Neuronal stem cell (in vitro differentiated cells): ENCODE measurements at regions not wholly inside any gene's neighbourhood (a gene's known extent, or its start where the extent isn't known, plus 50 kb on each side); places are given as distances from the start of the nearest gene placed in this dataset.
"Not testable (repeated sequence)": the region's sequence is repeated elsewhere in the genome, so short reads cannot be mapped to it uniquely, and the experiment has no call there.

Experiments used
- DNase-seq: peaks from one replicate; pipeline ENCODE4 v3.0.0-alpha.2; 2013; ENCODE audit warnings: low spot score
- H2AFZ ChIP-seq: one replicate; pipeline ENCODE4 v1.6.1; 2013; ENCODE audit warnings: mild to moderate bottlenecking, low read length, inconsistent platforms
- H2AK5ac ChIP-seq: 2 replicates; pipeline ENCODE4 v1.6.1; 2013; ENCODE audit warnings: low read depth, mild to moderate bottlenecking, inconsistent platforms, low read length, moderate library complexity, mixed read lengths
- H2BK120ac ChIP-seq: 2 replicates; pipeline ENCODE4 v1.6.1; 2013; ENCODE audit warnings: low read depth, mild to moderate bottlenecking, inconsistent platforms, low read length, moderate library complexity, mixed read lengths
- H2BK12ac ChIP-seq: one replicate; pipeline ENCODE4 v1.6.1; 2013; ENCODE audit warnings: low read length, inconsistent platforms
- H2BK15ac ChIP-seq: 2 replicates; pipeline ENCODE4 v1.6.1; 2013; ENCODE audit warnings: mild to moderate bottlenecking, low read length, inconsistent platforms, mixed read lengths
- H2BK5ac ChIP-seq: one replicate; pipeline ENCODE4 v1.6.1; 2013; ENCODE audit warnings: inconsistent platforms, mild to moderate bottlenecking, low read length, moderate library complexity
- H3K14ac ChIP-seq: one replicate; pipeline ENCODE4 v1.6.1; 2013; ENCODE audit warnings: low read length, inconsistent platforms
- H3K18ac ChIP-seq: 2 replicates; pipeline ENCODE4 v1.6.1; 2013; ENCODE audit warnings: low read length, inconsistent platforms
- H3K23ac ChIP-seq: 2 replicates; pipeline ENCODE4 v1.6.1; 2013; ENCODE audit warnings: low read depth, mild to moderate bottlenecking, mixed read lengths, low read length, inconsistent platforms; ENCODE audit not compliant: poor library complexity
- H3K27ac ChIP-seq: replicated peaks from 3 replicates; pipeline ENCODE4 v1.5.1; 2013; ENCODE audit warnings: low read length, inconsistent platforms
- H3K27me3 ChIP-seq, 3 experiments: 2 replicates each; pipeline ENCODE4 v1.6.1; 2013; ENCODE audit warnings: low read length in 3 of 3, mild to moderate bottlenecking in 2 of 3, inconsistent platforms in 1 of 3, low read depth in 1 of 3, mixed read lengths in 1 of 3, moderate library complexity in 1 of 3; ENCODE audit not compliant: control insufficient read depth in 3 of 3, insufficient read depth in 3 of 3
- H3K36me3 ChIP-seq, 2 donors: replicated peaks in 1 of 2; 2 replicates each; pipeline ENCODE4 v1.6.1; 2013; ENCODE audit warnings: low read length in 2 of 2; ENCODE audit not compliant: control insufficient read depth in 2 of 2, insufficient read depth in 2 of 2
- H3K4ac ChIP-seq: 2 replicates; pipeline ENCODE4 v1.6.1; 2013; ENCODE audit warnings: inconsistent platforms, mild to moderate bottlenecking, low read length, moderate library complexity
- H3K4me1 ChIP-seq, 2 donors: 1 replicate in 1 of 2; 2 replicates in 1 of 2; pipeline ENCODE4 v1.6.1; 2013; ENCODE audit warnings: low read length in 2 of 2, low read depth in 1 of 2; ENCODE audit not compliant: control insufficient read depth in 2 of 2, insufficient read depth in 1 of 2
- H3K4me2 ChIP-seq: one replicate; pipeline ENCODE4 v1.6.1; 2013; ENCODE audit warnings: mild to moderate bottlenecking, low read length, inconsistent platforms; ENCODE audit not compliant: insufficient read depth, poor library complexity, severe bottlenecking
- H3K4me3 ChIP-seq, 2 donors: 2 replicates each; pipeline ENCODE4 v1.5.1; 2013; ENCODE audit warnings: low read length in 2 of 2, mild to moderate bottlenecking in 2 of 2, inconsistent platforms in 1 of 2, moderate library complexity in 1 of 2
- H3K79me1 ChIP-seq: one replicate; pipeline ENCODE4 v1.6.1; 2013; ENCODE audit warnings: low read depth, mild to moderate bottlenecking, inconsistent platforms, low read length, moderate library complexity
- H3K9ac ChIP-seq: one replicate; pipeline ENCODE4 v1.6.1; 2013; ENCODE audit warnings: mild to moderate bottlenecking, low read depth, low read length, inconsistent platforms; ENCODE audit not compliant: poor library complexity
- H3K9me3 ChIP-seq, 2 donors: replicated peaks in 1 of 2; 2 replicates each; pipeline versions ENCODE3 to v1.6.1; 2013; ENCODE audit warnings: low read length in 2 of 2, mild to moderate bottlenecking in 2 of 2, inconsistent platforms in 1 of 2, low read depth in 1 of 2, mixed read lengths in 1 of 2, moderate library complexity in 1 of 2; ENCODE audit not compliant: control insufficient read depth in 2 of 2, insufficient read depth in 1 of 2
- H4K8ac ChIP-seq: one replicate; pipeline ENCODE4 v1.6.1; 2013; ENCODE audit warnings: low read depth, mild to moderate bottlenecking, inconsistent platforms, low read length, moderate library complexity
- H4K91ac ChIP-seq: one replicate; pipeline ENCODE4 v1.6.1; 2013; ENCODE audit warnings: low read length, low read depth, mild to moderate bottlenecking, inconsistent platforms; ENCODE audit not compliant: poor library complexity
- WGBS, 2 donors: extraction: QIAGEN DNeasy Blood & Tissue Kit; methylation state at CpG; one replicate each; pipeline ENCODE4 v1.1.7; 2013; ENCODE audit warnings: missing lambda C conversion rate in 2 of 2, mixed read lengths in 1 of 2; ENCODE audit not compliant: insufficient read length in 2 of 2, insufficient replicate concordance in 1 of 2; ENCODE audit errors: extremely low coverage in 2 of 2; 5-methylcytosine and 5-hydroxymethylcytosine counted together

DNA sequence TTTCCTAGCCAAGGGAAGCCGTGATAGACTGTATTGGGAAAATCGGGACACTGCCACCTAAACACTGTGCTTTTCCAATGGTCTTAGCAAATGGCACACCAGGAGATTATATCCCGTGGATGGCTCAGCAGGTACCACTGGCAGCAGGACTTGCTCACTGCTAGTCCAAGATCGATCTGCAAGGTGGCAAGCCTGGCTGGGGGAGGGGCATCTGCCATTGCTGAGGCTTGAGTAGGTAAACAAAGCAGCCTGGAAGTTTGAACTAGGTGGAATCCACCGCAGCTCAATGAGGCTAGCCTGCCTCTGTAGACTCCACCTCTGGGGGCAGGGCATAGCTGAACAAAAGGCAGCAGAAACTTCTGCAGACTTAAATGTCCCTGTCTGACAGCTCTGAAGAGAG, 1262.7 kb upstream of the ZEB2 start:
- no CpG with 5 or more reads among the region's 5 CpGs for WGBS, 2 donors
- H3K27me3 ChIP-seq, result not testable (repeated sequence)

DNA sequence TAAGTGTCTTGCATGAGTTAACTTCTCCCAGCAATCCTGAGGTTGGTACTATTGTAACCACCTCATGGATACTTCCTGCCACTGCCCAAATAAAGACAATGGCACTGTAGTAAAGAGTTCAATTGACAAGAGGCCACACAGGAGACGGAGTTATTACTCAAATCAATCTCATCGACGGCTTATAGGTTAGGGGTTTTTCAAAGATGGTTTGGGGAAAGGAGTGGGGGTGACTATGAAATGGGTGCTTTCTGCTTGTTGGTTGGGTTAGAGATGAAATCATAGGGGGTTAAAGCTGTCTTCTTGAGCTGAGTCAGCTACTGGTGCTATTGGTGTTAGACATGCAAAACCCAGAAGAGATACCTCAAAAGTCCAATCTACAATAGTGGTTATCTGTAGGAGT, 1258.0 kb upstream of the ZEB2 start:
- Histone ChIP-seq H2BK5ac (no peak overlapping the region), H4K8ac (no peak overlapping the region), H3K4me1 (no peaks in the 10 kb centered on the region), H3K27ac (no peak overlapping the region), H3K4ac (no peak overlapping the region), H3K79me1 (no peaks in the 10 kb centered on the region), H3K9ac (no peak overlapping the region), H3K36me3 (no peaks in the 10 kb centered on the region), H3K18ac (no peak overlapping the region), H4K91ac (no peak overlapping the region), H2AFZ (no peak overlapping the region), H3K23ac (no peak overlapping the region), H2AK5ac (no peak overlapping the region), H2BK15ac (no peak overlapping the region), H3K9me3 (peaks cover 0 to 5% of the 10 kb centered on the region in 2 donors), H3K4me3 (no peak overlapping the region), H2BK12ac (no peak overlapping the region), H2BK120ac (no peak overlapping the region), H3K14ac (no peak overlapping the region), H3K4me2 (no peak overlapping the region), H3K27me3 (no peaks in the 10 kb centered on the region)
- no CpG with 5 or more reads among the region's 3 CpGs for WGBS, 2 donors
- DNase-seq, result no peak

More for the DNA sequence above, 1262.7 kb upstream of the ZEB2 start:
- not testable (repeated sequence) for H2BK12ac ChIP-seq, H3K23ac ChIP-seq, H3K4me1 ChIP-seq, H2BK120ac ChIP-seq, H3K36me3 ChIP-seq, H2AK5ac ChIP-seq, H4K8ac ChIP-seq, H3K9ac ChIP-seq, H3K27ac ChIP-seq, H4K91ac ChIP-seq, H3K4me2 ChIP-seq, H3K14ac ChIP-seq, H3K79me1 ChIP-seq, H3K18ac ChIP-seq, H2AFZ ChIP-seq, H2BK15ac ChIP-seq, DNase-seq, H3K4me3 ChIP-seq, H3K4ac ChIP-seq, H3K9me3 ChIP-seq, H2BK5ac ChIP-seq

DNA sequence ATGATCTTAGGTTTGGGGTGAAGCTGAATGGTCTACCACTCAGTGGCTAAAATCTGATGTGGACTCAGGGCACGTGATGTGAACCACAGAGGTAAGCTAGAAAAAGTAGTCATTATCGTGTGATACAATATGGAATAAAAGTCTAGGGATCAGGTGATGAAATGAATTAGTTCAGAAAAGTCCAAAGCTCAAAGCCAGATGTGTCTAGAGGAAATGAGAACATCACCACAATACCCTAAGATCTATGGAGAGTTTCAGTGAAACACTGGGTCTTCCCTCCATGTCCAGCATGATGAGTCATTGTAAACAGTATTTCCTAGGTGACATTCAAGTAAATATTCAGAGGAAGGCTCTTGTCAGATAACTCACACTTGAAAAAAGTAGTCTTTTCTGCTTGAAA, 1257.4 kb upstream of the ZEB2 start:
- WGBS, 2 donors, result no CpG with 5 or more reads among the region's 2 CpGs
- no peak overlapping the region for H3K4ac ChIP-seq
- no peak overlapping the region for H3K14ac ChIP-seq
- H4K8ac ChIP-seq, result no peak overlapping the region
- no peak overlapping the region for H2BK5ac ChIP-seq
- H2BK15ac ChIP-seq, result no peak overlapping the region
- H3K9me3 ChIP-seq, result peaks cover 0 to 5% of the 10 kb centered on the region in 2 donors
- no peak overlapping the region for H3K4me3 ChIP-seq
- H3K4me2 ChIP-seq, result no peak overlapping the region
- H3K9ac ChIP-seq, result no peak overlapping the region
- no peak overlapping the region for H2BK120ac ChIP-seq
- no peaks in the 10 kb centered on the region for H3K36me3 ChIP-seq
- H3K18ac ChIP-seq, result no peak overlapping the region
- no peak overlapping the region for H2AFZ ChIP-seq
- H3K23ac ChIP-seq, result no peak overlapping the region
- H3K4me1 ChIP-seq, result no peaks in the 10 kb centered on the region
- no peak overlapping the region for H2AK5ac ChIP-seq
- no peaks in the 10 kb centered on the region for H3K27me3 ChIP-seq
- no peak overlapping the region for H4K91ac ChIP-seq
- H3K79me1 ChIP-seq, result no peaks in the 10 kb centered on the region
- DNase-seq, result no peak
- H3K27ac ChIP-seq, result no peak overlapping the region
- no peak overlapping the region for H2BK12ac ChIP-seq

DNA sequence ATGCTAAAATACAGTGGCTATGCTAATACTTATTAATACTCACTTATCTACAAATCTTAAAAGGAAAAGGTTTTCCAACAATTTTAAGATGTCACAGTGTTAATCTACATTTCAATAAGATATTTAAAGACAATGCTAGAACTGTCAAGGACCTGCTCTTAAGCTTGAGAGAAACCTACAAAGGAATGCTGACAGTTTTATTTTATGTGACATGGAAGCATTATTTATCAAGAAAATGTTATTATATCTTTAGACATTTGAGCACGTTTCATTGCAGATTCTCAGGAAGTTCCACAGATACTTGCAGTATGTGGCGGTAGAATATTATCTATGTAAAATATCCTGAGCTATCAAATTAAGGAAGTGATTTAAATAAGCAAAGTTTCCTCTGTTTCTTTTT, 1255.7 kb upstream of the ZEB2 start:
- no peak overlapping the region for H3K9ac ChIP-seq
- H3K27me3 ChIP-seq, result no peaks in the 10 kb centered on the region
- no peak overlapping the region for H2BK12ac ChIP-seq
- no peak overlapping the region for H4K91ac ChIP-seq
- no peak overlapping the region for H4K8ac ChIP-seq
- no peak overlapping the region for H2BK15ac ChIP-seq
- no peak overlapping the region for H2AK5ac ChIP-seq
- WGBS, 2 donors, result no CpG with 5 or more reads among the region's 2 CpGs
- no peaks in the 10 kb centered on the region for H3K79me1 ChIP-seq
- no peak overlapping the region for H3K4me3 ChIP-seq
- DNase-seq, result no peak
- no peaks in the 10 kb centered on the region for H3K36me3 ChIP-seq
- H3K18ac ChIP-seq, result no peak overlapping the region
- no peak overlapping the region for H2AFZ ChIP-seq
- H3K9me3 ChIP-seq, result no peaks in the 10 kb centered on the region
- H3K4me2 ChIP-seq, result no peak overlapping the region
- H3K4ac ChIP-seq, result no peak overlapping the region
- H3K4me1 ChIP-seq, result no peaks in the 10 kb centered on the region
- H3K27ac ChIP-seq, result no peak overlapping the region
- no peak overlapping the region for H2BK5ac ChIP-seq
- no peak overlapping the region for H3K14ac ChIP-seq
- no peak overlapping the region for H3K23ac ChIP-seq
- no peak overlapping the region for H2BK120ac ChIP-seq
